WTC11 (cell line): ENCODE measurements at regions not wholly inside any gene's neighbourhood (a gene's known extent, or its start where the extent isn't known, plus 50 kb on each side); places are given as distances from the start of the nearest gene placed in this dataset.
A peak's percentile ranks its signal among the peaks of the same experiment; 100 is the strongest.

Experiments
- ATAC-seq: fragments of 200-7000 bp; cut with Tn5 transposase; 2 replicates; pipeline ENCODE4 v1.10.0; 2021; ENCODE audit warnings: mild to moderate bottlenecking, moderate library complexity
- CTCF ChIA-PET: fragments of 300-600 bp; sonication (Branson Sonifier 250); formaldehyde crosslinking; loops from one replicate; lab custom pipeline; 2021; ENCODE audit warnings: antibody characterized with exemption; lab: Charles Lee
- POLR2A ChIA-PET: fragments of 350-600 bp; sonication (Branson Sonifier 250); formaldehyde crosslinking; loops from one replicate; lab custom pipeline; 2021; ENCODE audit warnings: antibody characterized with exemption; lab: Charles Lee
- DNase-seq: peaks from one replicate; pipeline ENCODE4 v3.0.0; 2021; ENCODE audit warnings: low spot score
- H3K27ac Mint-ChIP-seq: 2 replicates; pipeline ENCODE4 v1.8.0; 2021; ENCODE audit warnings: mixed read lengths
- H3K27me3 Mint-ChIP-seq: 2 replicates; pipeline ENCODE4 v1.8.0; 2021; ENCODE audit warnings: low read depth, mild to moderate bottlenecking, moderate library complexity, mixed read lengths
- H3K36me3 Mint-ChIP-seq: 2 replicates; pipeline ENCODE4 v1.8.0; 2021; ENCODE audit warnings: mixed read lengths
- H3K4me1 Mint-ChIP-seq: 2 replicates; pipeline ENCODE4 v1.8.0; 2022; ENCODE audit warnings: mixed read lengths
- H3K4me3 Mint-ChIP-seq: 2 replicates; pipeline ENCODE4 v1.8.0; 2021; ENCODE audit warnings: mild to moderate bottlenecking, moderate library complexity, mixed read lengths
- H3K9me3 Mint-ChIP-seq: 2 replicates; pipeline ENCODE4 v1.8.0; 2021; ENCODE audit warnings: mixed read lengths
- IRF2 ChIP-seq: sonication (generic); formaldehyde crosslinking; IDR thresholded peaks from 2 replicates; pipeline ENCODE4 v1.8.0; 2022; ENCODE audit warnings: low read depth, missing genetic modification reagents, borderline replicate concordance
- NFE2L1 ChIP-seq: sonication (generic); formaldehyde crosslinking; IDR thresholded peaks from 2 replicates; pipeline ENCODE4 v1.8.1; 2023; ENCODE audit warnings: missing genetic modification reagents
- NR3C1 ChIP-seq: sonication (generic); formaldehyde crosslinking; conservative IDR thresholded peaks from 2 replicates; pipeline ENCODE4 v1.8.1; 2023; ENCODE audit warnings: low read depth, mild to moderate bottlenecking, missing genetic modification reagents
- RORB ChIP-seq: fragments of 250-450 bp; sonication (Bioruptor Pico); IDR thresholded peaks from 2 replicates; pipeline ENCODE4 v1.9.0; 2021; ENCODE audit warnings: mild to moderate bottlenecking
- ZNF121 ChIP-seq: sonication (generic); formaldehyde crosslinking; IDR thresholded peaks from 2 replicates; pipeline ENCODE4 v1.8.0; 2023; ENCODE audit warnings: missing genetic modification reagents
- ZNF138 ChIP-seq: sonication (generic); formaldehyde crosslinking; conservative IDR thresholded peaks from 2 replicates; pipeline ENCODE4 v1.8.1; 2022; ENCODE audit warnings: mild to moderate bottlenecking, moderate library complexity, missing genetic modification reagents
- ZNF263 ChIP-seq: sonication (generic); formaldehyde crosslinking; IDR thresholded peaks from 2 replicates; pipeline ENCODE4 v1.8.1; 2022; ENCODE audit warnings: low read depth, mild to moderate bottlenecking, moderate library complexity, missing genetic modification reagents
- ZNF671 ChIP-seq: fragments of 250-450 bp; sonication (Bioruptor Pico); IDR thresholded peaks from 2 replicates; pipeline ENCODE4 v1.8.0; 2021; ENCODE audit warnings: mild to moderate bottlenecking
- TF ChIP-seq, protein P1 (sequence below): fragments of 250-450 bp; sonication (Bioruptor Pico); IDR thresholded peaks from 2 replicates; pipeline ENCODE4 v1.9.0; 2021; ENCODE audit warnings: moderate library complexity, mild to moderate bottlenecking, inconsistent platforms, borderline replicate concordance
- TF ChIP-seq, protein P2 (sequence below): sonication (generic); formaldehyde crosslinking; IDR thresholded peaks from 2 replicates; pipeline ENCODE4 v1.8.1; 2023; ENCODE audit warnings: mild to moderate bottlenecking, moderate library complexity, missing genetic modification reagents
- TF ChIP-seq, protein P3 (sequence below): fragments of 250-450 bp; sonication (Bioruptor Pico); conservative IDR thresholded peaks from 2 replicates; pipeline ENCODE4 v1.9.0; 2021; ENCODE audit warnings: mild to moderate bottlenecking
- TF ChIP-seq, protein P4 (sequence below): fragments of 200-600 bp; IDR thresholded peaks from 2 replicates; pipeline ENCODE4 v1.8.0; 2022; ENCODE audit warnings: antibody characterized with exemption
- TF ChIP-seq, protein P5 (sequence below): sonication (generic); formaldehyde crosslinking; IDR thresholded peaks from 2 replicates; pipeline ENCODE4 v1.8.1; 2023; ENCODE audit warnings: mild to moderate bottlenecking, missing genetic modification reagents
- TF ChIP-seq, protein P6 (sequence below): sonication (generic); formaldehyde crosslinking; conservative IDR thresholded peaks from 2 replicates; pipeline ENCODE4 v1.8.1; 2023; ENCODE audit warnings: mild to moderate bottlenecking, low read depth, missing genetic modification reagents, moderate library complexity

DNA sequence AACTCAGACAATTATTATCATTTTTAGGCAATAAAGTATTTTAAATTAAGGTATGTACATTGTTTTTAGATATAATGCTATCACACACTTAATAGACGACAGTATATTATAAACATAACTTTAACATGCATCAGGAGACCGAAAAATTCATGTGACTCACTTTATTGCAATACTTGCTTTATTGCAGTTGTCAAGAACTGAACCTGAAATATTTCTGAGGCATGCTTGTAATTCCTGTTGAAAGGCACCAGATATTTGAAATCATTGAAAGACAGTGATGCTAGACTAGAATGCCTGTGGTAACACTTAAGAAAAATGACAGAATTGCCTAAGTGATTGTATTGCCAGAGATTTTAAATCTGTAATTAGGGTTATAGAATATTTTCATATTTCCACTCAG, 175.6 kb upstream of the MAGEB2 start (continued):
- TF ChIP-seq, protein P1, sequence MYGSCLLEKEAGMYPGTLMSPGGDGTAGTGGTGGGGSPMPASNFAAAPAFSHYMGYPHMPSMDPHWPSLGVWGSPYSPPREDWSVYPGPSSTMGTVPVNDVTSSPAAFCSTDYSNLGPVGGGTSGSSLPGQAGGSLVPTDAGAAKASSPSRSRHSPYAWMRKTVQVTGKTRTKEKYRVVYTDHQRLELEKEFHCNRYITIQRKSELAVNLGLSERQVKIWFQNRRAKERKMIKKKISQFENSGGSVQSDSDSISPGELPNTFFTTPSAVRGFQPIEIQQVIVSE (CRISPR knock-in tag) = no peak
- TF ChIP-seq IRF2 (CRISPR knock-in tag) = no peak
- TF ChIP-seq ZNF671 (CRISPR knock-in tag) = no peak
- no peak for TF ChIP-seq ZNF121 (CRISPR knock-in tag)
- TF ChIP-seq NR3C1 = no peak
- no peak for TF ChIP-seq ZNF138 (CRISPR knock-in tag)
- TF ChIP-seq, protein P2, sequence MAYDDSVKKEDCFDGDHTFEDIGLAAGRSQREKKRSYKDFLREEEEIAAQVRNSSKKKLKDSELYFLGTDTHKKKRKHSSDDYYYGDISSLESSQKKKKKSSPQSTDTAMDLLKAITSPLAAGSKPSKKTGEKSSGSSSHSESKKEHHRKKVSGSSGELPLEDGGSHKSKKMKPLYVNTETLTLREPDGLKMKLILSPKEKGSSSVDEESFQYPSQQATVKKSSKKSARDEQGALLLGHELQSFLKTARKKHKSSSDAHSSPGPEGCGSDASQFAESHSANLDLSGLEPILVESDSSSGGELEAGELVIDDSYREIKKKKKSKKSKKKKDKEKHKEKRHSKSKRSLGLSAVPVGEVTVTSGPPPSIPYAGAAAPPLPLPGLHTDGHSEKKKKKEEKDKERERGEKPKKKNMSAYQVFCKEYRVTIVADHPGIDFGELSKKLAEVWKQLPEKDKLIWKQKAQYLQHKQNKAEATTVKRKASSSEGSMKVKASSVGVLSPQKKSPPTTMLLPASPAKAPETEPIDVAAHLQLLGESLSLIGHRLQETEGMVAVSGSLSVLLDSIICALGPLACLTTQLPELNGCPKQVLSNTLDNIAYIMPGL = no peak
- TF ChIP-seq, protein P3, sequence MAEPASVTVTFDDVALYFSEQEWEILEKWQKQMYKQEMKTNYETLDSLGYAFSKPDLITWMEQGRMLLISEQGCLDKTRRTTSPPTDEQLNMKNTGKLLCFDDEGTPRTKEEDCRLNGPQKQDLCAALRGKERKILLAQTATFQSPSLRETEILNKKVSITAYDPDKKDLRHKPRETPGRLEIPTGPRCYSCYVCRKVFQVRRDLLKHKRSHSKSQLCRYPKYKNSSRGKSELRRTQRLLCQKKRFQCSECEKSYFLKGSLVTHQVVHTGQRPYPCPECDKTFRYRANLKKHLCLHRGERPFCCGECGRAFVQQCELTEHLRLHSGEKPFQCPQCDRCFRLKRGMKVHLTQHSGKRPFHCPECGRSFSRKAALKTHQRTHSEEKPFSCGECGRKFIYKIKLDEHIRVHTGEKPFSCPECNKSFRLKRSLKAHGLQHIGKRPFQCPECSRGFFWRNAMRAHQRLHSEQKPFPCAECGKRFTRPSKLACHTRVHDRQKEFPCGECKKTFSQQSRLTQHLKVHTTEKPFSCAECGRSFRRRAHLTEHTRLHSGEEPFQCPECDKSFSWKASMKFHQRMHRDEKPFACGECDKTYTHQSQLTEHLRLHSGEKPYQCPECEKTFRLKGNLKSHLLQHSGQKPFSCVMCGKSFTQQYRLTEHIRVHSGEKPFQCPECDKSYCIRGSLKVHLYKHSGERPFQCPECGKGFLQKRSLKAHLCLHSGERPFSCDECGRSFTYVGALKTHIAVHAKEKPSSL (CRISPR knock-in tag) = no peak
- no peak for TF ChIP-seq NFE2L1
- no peak for TF ChIP-seq ZNF263 (CRISPR knock-in tag)

DNA sequence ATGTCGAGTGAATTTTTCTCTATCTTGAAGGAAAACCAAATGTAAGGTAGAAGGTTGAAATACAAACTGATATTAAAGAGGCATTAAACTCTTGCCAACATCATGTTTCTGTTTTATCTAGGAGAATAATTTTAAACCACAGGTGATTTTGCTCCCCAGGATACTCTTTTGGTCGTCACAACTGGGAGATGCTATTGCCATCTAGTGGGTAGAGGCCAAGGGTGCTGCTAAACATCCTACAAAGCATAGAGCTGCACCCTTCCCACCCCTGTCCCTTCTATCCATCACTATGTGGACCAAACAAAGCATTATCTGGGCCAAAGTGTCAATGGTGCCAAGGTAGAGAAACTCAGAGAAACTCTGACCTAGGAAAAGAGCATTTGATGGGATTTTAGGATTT, 154.6 kb upstream of the MAGEB2 start:
- H3K36me3 Mint-ChIP-seq = no peaks in the 10 kb centered on the region; the same call in 1 of the 2 replicates
- H3K9me3 Mint-ChIP-seq = no peaks in the 10 kb centered on the region; the same call in 1 of the 2 replicates
- TF ChIP-seq, protein P4, sequence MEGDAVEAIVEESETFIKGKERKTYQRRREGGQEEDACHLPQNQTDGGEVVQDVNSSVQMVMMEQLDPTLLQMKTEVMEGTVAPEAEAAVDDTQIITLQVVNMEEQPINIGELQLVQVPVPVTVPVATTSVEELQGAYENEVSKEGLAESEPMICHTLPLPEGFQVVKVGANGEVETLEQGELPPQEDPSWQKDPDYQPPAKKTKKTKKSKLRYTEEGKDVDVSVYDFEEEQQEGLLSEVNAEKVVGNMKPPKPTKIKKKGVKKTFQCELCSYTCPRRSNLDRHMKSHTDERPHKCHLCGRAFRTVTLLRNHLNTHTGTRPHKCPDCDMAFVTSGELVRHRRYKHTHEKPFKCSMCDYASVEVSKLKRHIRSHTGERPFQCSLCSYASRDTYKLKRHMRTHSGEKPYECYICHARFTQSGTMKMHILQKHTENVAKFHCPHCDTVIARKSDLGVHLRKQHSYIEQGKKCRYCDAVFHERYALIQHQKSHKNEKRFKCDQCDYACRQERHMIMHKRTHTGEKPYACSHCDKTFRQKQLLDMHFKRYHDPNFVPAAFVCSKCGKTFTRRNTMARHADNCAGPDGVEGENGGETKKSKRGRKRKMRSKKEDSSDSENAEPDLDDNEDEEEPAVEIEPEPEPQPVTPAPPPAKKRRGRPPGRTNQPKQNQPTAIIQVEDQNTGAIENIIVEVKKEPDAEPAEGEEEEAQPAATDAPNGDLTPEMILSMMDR = peak; percentile 21; the same call in 1 of the 2 replicates
- TF ChIP-seq NR3C1 = no peak
- no peak for TF ChIP-seq ZNF263 (CRISPR knock-in tag)
- TF ChIP-seq, protein P5, sequence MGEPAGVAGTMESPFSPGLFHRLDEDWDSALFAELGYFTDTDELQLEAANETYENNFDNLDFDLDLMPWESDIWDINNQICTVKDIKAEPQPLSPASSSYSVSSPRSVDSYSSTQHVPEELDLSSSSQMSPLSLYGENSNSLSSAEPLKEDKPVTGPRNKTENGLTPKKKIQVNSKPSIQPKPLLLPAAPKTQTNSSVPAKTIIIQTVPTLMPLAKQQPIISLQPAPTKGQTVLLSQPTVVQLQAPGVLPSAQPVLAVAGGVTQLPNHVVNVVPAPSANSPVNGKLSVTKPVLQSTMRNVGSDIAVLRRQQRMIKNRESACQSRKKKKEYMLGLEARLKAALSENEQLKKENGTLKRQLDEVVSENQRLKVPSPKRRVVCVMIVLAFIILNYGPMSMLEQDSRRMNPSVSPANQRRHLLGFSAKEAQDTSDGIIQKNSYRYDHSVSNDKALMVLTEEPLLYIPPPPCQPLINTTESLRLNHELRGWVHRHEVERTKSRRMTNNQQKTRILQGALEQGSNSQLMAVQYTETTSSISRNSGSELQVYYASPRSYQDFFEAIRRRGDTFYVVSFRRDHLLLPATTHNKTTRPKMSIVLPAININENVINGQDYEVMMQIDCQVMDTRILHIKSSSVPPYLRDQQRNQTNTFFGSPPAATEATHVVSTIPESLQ (CRISPR knock-in tag) = no peak
- TF ChIP-seq RORB (CRISPR knock-in tag) = no peak
- TF ChIP-seq, protein P6, sequence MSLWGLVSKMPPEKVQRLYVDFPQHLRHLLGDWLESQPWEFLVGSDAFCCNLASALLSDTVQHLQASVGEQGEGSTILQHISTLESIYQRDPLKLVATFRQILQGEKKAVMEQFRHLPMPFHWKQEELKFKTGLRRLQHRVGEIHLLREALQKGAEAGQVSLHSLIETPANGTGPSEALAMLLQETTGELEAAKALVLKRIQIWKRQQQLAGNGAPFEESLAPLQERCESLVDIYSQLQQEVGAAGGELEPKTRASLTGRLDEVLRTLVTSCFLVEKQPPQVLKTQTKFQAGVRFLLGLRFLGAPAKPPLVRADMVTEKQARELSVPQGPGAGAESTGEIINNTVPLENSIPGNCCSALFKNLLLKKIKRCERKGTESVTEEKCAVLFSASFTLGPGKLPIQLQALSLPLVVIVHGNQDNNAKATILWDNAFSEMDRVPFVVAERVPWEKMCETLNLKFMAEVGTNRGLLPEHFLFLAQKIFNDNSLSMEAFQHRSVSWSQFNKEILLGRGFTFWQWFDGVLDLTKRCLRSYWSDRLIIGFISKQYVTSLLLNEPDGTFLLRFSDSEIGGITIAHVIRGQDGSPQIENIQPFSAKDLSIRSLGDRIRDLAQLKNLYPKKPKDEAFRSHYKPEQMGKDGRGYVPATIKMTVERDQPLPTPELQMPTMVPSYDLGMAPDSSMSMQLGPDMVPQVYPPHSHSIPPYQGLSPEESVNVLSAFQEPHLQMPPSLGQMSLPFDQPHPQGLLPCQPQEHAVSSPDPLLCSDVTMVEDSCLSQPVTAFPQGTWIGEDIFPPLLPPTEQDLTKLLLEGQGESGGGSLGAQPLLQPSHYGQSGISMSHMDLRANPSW (CRISPR knock-in tag) = no peak
- ChIA-PET CTCF (interaction anchor here (0.5 to 1.2 kb wide), 3 partner anchors 119 to 582 kb away, joined by 3 to 6 read pairs (median 3); no protein-coding TSS in a partner anchor), POLR2A (no interaction called here)
- H3K4me1 Mint-ChIP-seq = no peaks in the 10 kb centered on the region
- ATAC-seq (peak; percentile 70), DNase-seq (peak; percentile 12)
- H3K4me3 Mint-ChIP-seq = no peak overlapping the region
- H3K27me3 Mint-ChIP-seq = no peaks in the 10 kb centered on the region
- no peak overlapping the region for H3K27ac Mint-ChIP-seq
